GM12864 (cell line): ENCODE measurements at regions not wholly inside any gene's neighbourhood (a gene's known extent, or its start where the extent isn't known, plus 50 kb on each side); places are given as distances from the start of the nearest gene placed in this dataset.

Experiments used
- DNase-seq: peaks from one replicate; pipeline ENCODE4 v3.0.0-alpha.2; 2011; ENCODE audit warnings: low read depth
- H3K4me3 ChIP-seq: 2 replicates; pipeline ENCODE4 v1.5.1; 2011; ENCODE audit warnings: mild to moderate bottlenecking, low read depth, low read length, control low read depth
- CTCF ChIP-seq: IDR thresholded peaks from 2 replicates; pipeline ENCODE4 v1.5.1; 2011; ENCODE audit warnings: low read depth, mild to moderate bottlenecking, moderate library complexity, low read length, control low read depth, inconsistent platforms; ENCODE audit errors: missing control alignments

DNA sequence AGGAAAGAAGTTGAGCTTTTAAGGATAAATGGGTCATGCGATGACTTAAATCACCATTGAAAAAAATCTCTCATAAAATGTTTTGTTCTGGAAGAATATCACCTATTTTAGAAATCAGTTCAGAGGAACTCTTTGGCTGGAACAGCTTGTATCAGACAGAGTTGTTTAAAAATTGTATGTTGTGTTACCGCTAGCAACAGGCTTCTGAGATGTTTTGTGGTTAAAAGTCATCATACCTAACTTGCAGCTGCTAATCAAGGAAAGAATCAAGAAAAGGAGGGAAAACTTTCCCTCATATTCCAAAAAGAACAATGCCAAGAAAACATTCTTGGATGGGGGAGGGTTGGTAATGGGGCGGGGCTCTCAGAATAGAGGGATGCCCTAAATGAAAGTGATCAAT, 220.7 kb upstream of the CITED2 start:
- no peak for TF ChIP-seq CTCF
- no peak for DNase-seq

DNA sequence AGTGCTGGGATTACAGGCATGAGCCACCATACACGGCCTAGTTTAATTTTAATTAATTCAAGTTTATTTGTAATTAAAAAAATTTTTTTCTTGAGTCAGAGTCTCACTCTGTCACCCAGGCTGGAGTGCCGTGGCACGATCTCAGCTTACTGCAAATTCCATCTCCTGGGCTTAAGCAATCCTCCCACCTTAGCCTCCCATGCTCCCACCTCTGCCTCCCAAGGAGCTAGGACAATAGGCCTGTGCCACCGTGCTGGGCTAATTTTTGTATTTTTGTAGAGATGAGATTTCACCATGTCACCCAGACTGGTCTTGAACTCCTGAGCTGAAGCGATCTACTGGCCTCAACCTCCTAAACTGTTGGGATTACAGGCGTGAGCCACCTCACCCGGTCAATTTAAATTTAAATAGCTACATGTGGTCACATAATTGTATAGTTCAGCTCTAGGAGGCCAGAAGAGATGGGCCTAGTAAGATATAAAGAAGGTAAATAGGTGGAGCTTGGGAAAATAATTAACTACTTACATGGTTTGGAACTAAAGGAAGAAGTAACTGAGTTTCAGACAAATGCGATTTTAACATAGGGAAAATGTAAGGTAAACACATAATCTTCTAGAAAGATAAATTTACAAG, 220.0 kb upstream of the CITED2 start:
- no peak for TF ChIP-seq CTCF

More for the DNA sequence above, 220.7 kb upstream of the CITED2 start:
- no peak overlapping the region for H3K4me3 ChIP-seq

DNA sequence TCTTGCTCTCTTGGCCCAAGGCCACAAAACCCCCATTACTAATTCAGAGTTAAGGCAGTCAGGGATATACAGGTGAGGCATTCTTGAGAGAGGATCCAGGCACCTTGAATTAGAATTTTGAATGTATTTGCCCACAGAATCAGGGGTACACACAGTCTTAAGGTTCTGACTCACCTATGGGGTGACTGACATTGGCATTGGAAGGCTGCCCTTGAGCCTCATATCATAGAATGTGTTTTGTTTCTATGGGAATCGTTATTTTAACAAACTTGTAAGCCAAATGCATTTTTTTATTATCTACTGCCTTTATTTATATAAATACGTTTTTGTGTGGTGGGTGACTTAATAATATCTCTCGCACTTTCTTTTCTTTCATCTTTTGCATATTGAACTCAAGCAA, 218.6 kb upstream of the CITED2 start:
- H3K4me3 ChIP-seq = no peak overlapping the region
- DNase-seq = no peak
- TF ChIP-seq CTCF = no peak

More for the DNA sequence above, 220.0 kb upstream of the CITED2 start:
- no peak overlapping the region for H3K4me3 ChIP-seq
- DNase-seq = no peak

DNA sequence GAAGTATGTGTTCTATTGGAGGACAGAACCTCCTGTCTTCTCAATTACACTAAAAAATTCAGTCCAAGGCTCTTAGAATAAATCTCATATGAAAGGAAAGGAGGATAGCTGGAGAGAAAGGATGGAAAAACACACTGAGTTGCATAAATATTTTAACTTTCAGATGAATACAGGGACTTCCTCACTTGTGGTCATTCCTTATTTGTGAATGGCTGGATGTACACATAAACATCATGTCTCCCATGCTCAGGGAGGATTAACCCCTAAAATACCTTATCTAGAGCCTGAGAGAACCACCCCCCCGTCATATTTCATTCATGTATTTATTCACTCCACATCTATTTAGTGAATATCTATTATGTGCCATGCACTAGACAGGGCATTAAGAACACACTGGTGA, 217.6 kb upstream of the CITED2 start:
- H3K4me3 ChIP-seq = no peak overlapping the region
- DNase-seq = no peak
- TF ChIP-seq CTCF = no peak

GRCh38 chr6:139591075-139591865, 216.8 kb upstream of the CITED2 start:
- H3K4me3 ChIP-seq = no peak overlapping the region
- no peak for DNase-seq
- TF ChIP-seq CTCF = no peak

GRCh38 chr6:139590206-139590605, 215.8 kb upstream of the CITED2 start:
- H3K4me3 ChIP-seq = no peak overlapping the region
- no peak for TF ChIP-seq CTCF
- no peak for DNase-seq
